GM19324 (cell line): ENCODE measurements at regions not wholly inside any gene's neighbourhood (a gene's known extent, or its start where the extent isn't known, plus 50 kb on each side); places are given as distances from the start of the nearest gene placed in this dataset.

Experiments used
- ATAC-seq: cut with Tn5 transposase; IDR thresholded peaks from one replicate; pipeline ENCODE4 v1.9.1; 2021; ENCODE audit warnings: mild to moderate bottlenecking, moderate library complexity; ENCODE audit not compliant: unreplicated experiment, low FRiP score

GRCh38 chr9:91150273-91150997 lies 211.3 kb downstream of the AUH start:
- no peak for ATAC-seq

GRCh38 chr9:91150998-91151717 lies 210.6 kb downstream of the AUH start:
- ATAC-seq = no peak

GRCh38 chr9:91151718-91152095 lies 210.0 kb downstream of the AUH start:
- no peak for ATAC-seq

DNA sequence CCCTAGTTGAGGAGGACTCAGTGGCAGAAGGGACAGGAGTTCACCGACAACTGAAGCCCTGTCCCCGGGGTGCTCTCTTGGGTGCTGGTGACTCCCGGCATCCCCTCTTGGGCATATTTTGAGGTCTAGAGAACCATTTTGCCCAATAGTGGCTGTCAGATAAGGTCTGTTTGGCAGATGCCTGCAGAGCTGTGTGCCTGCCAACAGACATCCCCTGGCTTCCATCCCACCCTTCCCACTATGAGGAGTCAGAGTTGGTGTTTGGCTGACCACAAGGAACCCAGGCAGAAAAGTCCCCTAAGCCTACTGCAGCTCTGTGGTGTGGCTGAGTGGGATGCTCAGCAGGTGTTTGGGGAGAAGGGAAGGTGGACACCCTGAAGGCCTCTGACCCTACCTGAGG lies 207.0 kb downstream of the AUH start:
- ATAC-seq = no peak

- ATAC-seq = no peak
These were observed 206.5 kb downstream of the AUH start for GRCh38 chr9:91155181-91155580.

DNA sequence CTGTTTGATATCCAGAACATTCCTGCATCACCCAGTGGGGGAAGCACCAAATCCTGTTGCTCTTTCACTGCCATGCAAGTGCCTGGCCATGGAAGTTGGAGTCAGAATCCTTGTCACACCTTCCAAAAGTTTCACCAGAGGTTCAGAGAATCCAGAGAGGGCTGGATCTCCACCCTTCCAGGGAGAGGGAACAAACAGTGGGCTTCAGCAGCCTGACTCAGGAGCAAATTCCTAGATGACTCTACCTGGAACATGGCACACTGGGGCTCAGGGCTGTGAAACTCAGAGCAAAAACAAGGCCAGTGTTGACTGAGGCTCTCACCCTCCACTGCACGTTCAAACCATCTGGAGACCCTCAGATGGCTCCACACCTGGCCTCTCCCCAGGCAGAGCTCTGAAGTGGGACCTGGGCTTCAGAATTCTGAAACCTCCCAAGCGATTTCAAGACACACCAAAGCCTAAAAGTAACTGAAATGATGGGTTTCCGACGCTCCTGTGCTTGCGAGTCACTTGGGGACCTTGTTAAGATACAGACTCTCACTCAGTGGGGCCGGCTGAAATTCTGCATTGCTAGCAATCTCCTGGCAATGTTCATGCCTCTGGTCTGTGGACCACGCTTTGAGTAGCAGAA lies 205.9 kb downstream of the AUH start:
- no peak for ATAC-seq

DNA sequence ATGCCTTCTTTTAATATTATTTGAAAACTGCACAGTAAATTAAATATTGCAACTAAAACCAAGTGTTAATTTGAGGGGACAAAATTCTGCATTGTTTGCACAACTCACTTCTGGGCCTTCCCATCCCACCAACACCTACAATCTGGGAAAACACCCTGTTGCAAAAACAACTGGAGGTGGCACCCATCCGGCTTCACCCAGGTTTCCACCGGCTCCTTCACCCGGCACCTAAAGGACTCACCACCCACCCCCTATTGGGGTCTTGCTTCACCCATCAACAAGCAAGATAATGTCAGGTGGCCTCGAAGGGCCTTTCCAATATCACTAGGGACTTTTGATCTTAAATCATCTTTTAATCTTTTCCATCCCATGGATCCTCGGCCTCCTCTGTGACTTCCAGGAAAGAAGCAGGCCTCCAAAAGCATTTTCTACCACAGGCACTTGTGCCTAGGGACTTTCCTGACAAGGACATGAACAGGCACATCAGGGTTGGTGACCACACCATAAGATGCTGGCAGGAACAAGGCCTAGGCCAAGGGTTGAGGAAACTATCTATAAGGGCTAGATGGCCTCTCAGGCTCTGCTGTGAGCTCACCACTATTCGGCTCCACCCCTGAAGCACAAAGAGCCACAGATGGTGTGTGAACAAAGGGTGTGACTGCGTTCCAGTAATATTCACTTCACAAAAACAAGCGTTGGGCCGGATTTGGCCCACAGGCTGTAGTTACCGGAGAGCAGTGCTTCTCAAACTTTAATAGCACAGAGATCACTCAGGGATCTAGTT lies 205.1 kb downstream of the AUH start:
- ATAC-seq = no peak

DNA sequence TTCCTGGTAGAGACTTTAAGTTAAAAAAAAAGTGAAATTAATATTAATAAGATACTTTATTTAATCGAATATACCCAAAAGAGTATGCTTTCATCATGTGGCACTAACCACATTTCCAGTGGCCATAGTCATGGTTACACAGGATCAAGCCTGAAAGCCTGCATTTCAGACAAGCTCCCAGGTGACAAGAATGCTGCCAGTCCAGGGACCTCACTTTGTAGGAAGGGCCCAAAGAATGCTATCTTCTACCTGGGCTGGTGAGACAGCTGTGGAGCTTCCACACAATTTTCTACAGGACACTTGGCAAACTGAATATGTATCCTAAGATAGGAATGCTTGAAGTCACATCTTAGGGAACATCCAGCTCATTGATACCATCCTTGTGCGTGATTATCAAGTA lies 203.8 kb downstream of the AUH start:
- no peak for ATAC-seq

- ATAC-seq = no peak
These were observed 203.4 kb downstream of the AUH start for GRCh38 chr9:91158286-91158685.

DNA sequence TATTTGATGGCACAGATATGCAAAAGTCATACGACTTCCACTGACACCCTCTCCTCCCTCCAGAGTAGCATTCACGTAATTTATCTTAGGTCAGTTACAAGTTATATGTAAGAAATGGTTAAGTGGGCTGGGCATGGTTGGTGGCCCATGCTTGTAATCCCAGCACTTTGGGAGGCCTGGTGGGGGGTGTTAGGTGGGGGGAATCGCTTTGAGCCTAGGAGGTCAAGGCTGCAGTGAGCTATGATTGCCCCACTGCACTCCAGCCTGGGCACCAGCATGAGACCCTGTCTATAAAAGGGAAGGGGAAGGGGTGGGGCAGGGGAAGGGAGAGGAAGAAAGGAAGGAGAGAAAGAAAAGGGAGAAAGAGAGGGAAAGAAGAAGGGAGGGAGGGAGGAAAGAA lies 202.8 kb downstream of the AUH start:
- ATAC-seq = no peak

DNA sequence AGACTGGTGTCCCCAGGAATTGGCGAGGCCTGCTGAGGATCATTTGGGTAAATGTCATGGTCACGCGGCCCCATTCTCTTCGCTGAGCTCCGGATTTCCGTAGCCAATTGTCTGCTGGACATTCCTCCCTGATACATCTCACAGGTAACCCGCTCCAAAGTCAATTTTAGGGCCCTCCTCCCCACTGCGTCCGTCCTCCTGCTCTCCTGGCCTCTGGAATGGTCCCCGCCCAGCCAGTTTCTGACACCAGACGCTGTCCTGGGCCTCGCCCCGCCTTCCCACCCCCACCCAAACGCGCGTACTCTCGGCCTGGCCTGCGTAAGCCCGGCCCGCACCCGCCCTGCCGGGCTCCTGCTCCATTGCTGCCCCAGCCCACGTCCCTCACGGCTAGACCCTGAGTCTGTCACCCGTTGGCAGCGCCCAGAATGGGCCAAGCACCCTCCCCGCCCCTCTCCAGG lies 202.0 kb downstream of the AUH start:
- no peak for ATAC-seq

DNA sequence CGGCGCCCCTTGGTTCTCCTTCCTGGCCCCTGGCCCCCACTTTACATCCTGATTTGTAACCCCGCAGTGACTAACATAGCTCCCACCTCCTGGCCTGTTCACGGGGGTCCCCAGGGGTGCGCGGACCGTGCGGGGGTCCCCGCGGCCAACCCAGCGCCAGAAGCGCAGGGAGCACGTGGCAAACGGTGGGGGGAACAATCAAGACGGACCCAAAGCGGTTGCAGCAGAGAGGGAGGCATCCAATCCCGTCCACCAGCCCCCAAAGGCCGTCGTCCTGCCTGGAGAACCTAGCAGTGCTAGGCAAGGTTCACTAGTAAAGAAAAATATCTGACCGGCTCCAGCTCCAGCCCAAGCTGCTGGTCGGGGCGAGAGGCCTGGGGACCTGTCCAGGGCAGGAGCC lies 201.5 kb downstream of the AUH start:
- no peak for ATAC-seq

GRCh38 chr9:91160599-91161464 lies 200.9 kb downstream of the AUH start:
- no peak for ATAC-seq

DNA sequence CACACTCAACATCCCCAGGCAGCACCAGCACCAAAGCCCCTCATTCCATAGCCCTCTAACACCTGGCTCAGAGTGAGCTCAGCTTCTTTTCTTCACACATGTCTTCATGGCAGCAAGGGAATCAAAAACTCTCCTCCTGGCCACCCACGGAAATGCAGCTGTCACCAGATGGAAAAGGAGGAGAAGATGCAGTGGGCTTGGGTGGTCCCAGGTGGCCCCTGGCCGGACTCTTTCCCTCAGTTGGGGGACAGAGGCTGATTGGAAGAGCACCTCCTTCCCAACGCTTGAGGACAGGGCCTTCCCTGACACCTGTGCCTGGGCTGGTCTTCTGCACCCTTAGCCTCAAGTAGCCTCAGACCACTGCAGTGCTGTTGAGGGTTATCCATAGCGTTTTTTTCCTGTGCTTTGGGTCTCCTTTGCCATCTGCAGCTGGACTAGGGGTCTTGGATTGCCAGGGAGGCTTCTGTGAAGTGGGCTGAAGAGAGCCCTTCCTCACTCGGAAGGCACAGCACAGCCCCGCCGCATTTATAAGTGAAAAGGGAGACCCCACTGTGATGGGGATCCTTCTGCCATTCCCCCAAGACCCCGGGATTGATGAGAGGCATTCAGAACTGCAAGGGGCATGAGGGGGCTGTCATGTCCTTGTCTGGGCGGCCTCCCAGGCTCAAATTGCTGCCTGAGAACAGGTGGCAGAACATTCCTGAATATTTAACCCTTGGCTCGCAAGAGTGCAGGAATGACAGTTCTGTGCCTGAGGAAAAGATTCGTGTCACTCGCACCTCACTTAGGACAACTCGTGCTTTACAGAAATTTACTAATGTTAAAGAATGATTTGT lies 200.0 kb downstream of the AUH start:
- ATAC-seq = no peak

DNA sequence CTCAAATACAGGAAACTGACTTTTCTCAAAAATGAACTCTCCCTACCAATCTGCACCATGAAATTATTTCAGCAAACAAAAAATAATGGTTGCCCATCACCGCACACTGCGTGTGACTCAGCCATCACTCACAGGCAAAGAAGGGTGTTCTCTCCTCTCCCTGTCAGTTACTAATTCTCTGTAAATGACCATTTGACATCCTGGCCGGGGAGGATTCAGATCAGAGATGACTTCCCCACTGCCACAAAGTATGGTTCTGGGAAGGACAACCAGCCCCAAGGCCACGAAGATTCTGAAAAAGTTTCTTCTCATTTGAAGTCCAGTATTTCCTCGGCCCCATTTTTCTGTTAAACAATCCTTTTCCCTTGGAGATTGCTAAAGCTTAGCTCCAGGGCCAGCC lies 199.4 kb downstream of the AUH start:
- no peak for ATAC-seq

- peak; percentile 64 for ATAC-seq
These were observed 198.8 kb downstream of the AUH start for GRCh38 chr9:91162784-91163443.

DNA sequence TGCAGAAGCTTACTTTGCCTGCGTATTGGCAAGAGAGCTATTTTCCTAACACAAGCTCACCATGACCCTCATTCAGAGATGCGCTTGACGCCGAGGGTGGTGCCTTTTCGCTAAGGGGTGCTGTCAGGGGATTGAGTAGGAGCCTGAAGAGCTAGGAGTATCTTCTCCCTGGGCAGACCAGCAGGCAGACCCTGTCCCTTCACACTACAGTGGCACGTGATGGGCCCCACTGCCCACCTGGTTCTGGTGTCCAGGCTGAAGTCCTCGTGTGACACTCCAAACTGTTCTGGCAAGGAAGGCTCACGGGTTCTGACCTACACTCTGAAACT lies 198.3 kb downstream of the AUH start:
- ATAC-seq = no peak

DNA sequence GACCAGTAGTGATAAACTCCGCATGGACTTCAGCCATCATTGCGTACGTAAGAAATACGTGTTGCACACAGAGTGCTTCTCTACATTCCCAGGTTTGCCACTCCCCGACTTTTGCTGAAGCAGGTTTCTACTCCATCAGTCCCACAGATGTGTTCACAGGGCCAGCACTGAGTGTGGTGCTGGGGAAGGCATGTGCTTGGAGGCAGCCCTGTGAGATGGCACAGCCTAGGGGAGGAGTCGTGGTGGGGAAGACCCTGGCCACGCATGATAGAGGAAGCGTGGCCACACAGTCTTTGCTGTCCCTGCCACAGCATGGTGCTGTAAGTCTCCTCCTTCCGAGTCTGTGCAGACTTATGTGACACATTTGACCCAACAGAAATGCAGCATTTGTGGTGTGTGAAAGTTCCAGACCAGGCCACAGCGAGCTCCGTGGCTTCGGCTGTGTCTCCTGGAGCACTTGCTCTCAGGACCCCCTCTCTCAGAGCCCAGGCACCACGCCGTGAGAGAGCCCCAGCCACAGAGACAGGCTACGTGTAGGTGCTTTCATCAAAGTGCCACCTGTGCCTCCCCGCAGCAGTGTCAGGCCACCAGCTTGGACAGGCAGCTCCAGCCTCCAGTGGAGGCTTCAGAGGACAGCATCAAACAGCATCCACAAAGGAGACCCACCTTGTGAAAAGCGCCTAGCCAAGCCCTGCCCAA lies 197.8 kb downstream of the AUH start:
- ATAC-seq = no peak
